Brain microvascular endothelial cell (primary cell): ENCODE measurements at regions not wholly inside any gene's neighbourhood (a gene's known extent, or its start where the extent isn't known, plus 50 kb on each side); places are given as distances from the start of the nearest gene placed in this dataset.
"Not testable (repeated sequence)": the region's sequence is repeated elsewhere in the genome, so short reads cannot be mapped to it uniquely, and the experiment has no call there.

Experiments used
- DNase-seq: peaks from one replicate; pipeline ENCODE4 v3.0.0-alpha.2; 2020
- H3K27ac ChIP-seq: fragments of 250-450 bp; sonication (Bioruptor Pico); 2 replicates; pipeline ENCODE4 v1.5.1; 2020; ENCODE audit warnings: mild to moderate bottlenecking, moderate library complexity
- H3K27me3 ChIP-seq: fragments of 250-450 bp; sonication (Bioruptor Pico); replicated peaks from 2 replicates; pipeline ENCODE4 v1.5.1; 2020; ENCODE audit warnings: mild to moderate bottlenecking
- H3K36me3 ChIP-seq: fragments of 250-450 bp; sonication (Bioruptor Pico); replicated peaks from 2 replicates; pipeline ENCODE4 v1.5.1; 2020; ENCODE audit warnings: mild to moderate bottlenecking
- H3K4me3 ChIP-seq: 2 replicates; pipeline ENCODE4 v1.5.1; 2011; ENCODE audit warnings: low read depth, mild to moderate bottlenecking, control low read depth, low read length, moderate library complexity
- CTCF ChIP-seq: IDR thresholded peaks from 2 replicates; pipeline ENCODE4 v1.5.1; 2011; ENCODE audit warnings: low read depth, mild to moderate bottlenecking, moderate library complexity, low read length, control low read depth, inconsistent platforms; ENCODE audit errors: missing control alignments
- in situ Hi-C: cut with HindIII; loops from 2 replicates; pipeline ENCODE4 v1.10.0; 2017; ENCODE audit warnings: low sequenced_read_pairs, low pct_ligation_motif_present

GRCh38 chr2:239551206-239551605 lies 150.4 kb upstream of the HDAC4 start:
- no peaks in the 10 kb centered on the region for H3K36me3 ChIP-seq

DNA sequence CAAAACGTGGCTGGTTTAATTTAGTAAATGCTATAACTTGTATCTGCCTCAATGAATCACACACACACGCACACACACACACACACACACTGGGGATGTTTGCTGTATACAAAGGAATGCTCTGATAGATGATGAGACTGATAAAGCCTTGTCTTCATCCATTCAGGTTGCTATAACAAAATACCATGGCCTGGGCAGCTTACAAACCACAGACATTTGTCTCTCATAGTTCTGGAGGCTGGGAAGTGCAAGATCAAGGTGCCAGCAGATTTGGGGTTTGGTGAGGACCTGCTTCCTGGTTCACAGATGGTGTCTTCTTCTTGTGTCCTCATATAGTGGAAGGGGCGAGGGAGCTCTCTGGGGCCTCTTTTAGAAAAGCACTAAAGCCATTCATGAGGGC lies 149.5 kb upstream of the HDAC4 start:
- no peaks in the 10 kb centered on the region for H3K27me3 ChIP-seq
- H3K27ac ChIP-seq: no peak overlapping the region
- no peaks in the 10 kb centered on the region for H3K36me3 ChIP-seq
- in situ Hi-C loops: no loop called here
- no peak for TF ChIP-seq CTCF
- no peak overlapping the region for H3K4me3 ChIP-seq
- no peak for DNase-seq

More at GRCh38 chr2:239551206-239551605, 150.4 kb upstream of the HDAC4 start:
- DNase-seq: no peak
- Histone ChIP-seq H3K4me3 (no peak overlapping the region), H3K27ac (no peak overlapping the region), H3K27me3 (no peaks in the 10 kb centered on the region)
- no peak for TF ChIP-seq CTCF
- in situ Hi-C loops: no loop called here

GRCh38 chr2:239549711-239550255 lies 149.0 kb upstream of the HDAC4 start:
- no peak overlapping the region for H3K4me3 ChIP-seq
- H3K36me3 ChIP-seq: no peaks in the 10 kb centered on the region
- in situ Hi-C loops: no loop called here
- DNase-seq: no peak
- H3K27me3 ChIP-seq: no peaks in the 10 kb centered on the region
- no peak overlapping the region for H3K27ac ChIP-seq
- TF ChIP-seq CTCF: no peak

GRCh38 chr2:239548965-239549595 lies 148.3 kb upstream of the HDAC4 start:
- Histone ChIP-seq H3K27me3 (no peaks in the 10 kb centered on the region), H3K4me3 (no peak overlapping the region), H3K36me3 (no peaks in the 10 kb centered on the region), H3K27ac (no peak overlapping the region)
- DNase-seq: no peak
- in situ Hi-C loops: no loop called here
- TF ChIP-seq CTCF: no peak

- no peak for DNase-seq
- H3K4me3 ChIP-seq: no peak overlapping the region
- no peak for TF ChIP-seq CTCF
- H3K36me3 ChIP-seq: no peaks in the 10 kb centered on the region
- in situ Hi-C loops: no loop called here
- H3K27ac ChIP-seq: no peak overlapping the region
- no peaks in the 10 kb centered on the region for H3K27me3 ChIP-seq
Observed at GRCh38 chr2:239548451-239548871, 147.6 kb upstream of the HDAC4 start.

- H3K4me3 ChIP-seq, H3K27me3 ChIP-seq, H3K27ac ChIP-seq, in situ Hi-C loops, DNase-seq, H3K36me3 ChIP-seq: not testable (repeated sequence)
Observed at GRCh38 chr2:239547140-239547539, 146.3 kb upstream of the HDAC4 start.
